Middle frontal gyrus (tissue), 1 donor: ENCODE measurements at regions not wholly inside any gene's neighbourhood (a gene's known extent, or its start where the extent isn't known, plus 50 kb on each side); places are given as distances from the start of the nearest gene placed in this dataset.

Experiments
- DNase-seq: peaks from one replicate; pipeline ENCODE4 v3.0.0-alpha.2; 2015; ENCODE audit warnings: low spot score; ENCODE audit errors: extremely low spot score

- no peak for DNase-seq
Measured at GRCh38 chr6:166877906-166878305, 78.4 kb downstream of the RNASET2 start.

- no peak for DNase-seq
Measured at GRCh38 chr6:166877349-166877748, 79.0 kb downstream of the RNASET2 start.

GRCh38 chr6:166872531-166873009 is 83.8 kb downstream of the RNASET2 start:
- no peak for DNase-seq

DNA sequence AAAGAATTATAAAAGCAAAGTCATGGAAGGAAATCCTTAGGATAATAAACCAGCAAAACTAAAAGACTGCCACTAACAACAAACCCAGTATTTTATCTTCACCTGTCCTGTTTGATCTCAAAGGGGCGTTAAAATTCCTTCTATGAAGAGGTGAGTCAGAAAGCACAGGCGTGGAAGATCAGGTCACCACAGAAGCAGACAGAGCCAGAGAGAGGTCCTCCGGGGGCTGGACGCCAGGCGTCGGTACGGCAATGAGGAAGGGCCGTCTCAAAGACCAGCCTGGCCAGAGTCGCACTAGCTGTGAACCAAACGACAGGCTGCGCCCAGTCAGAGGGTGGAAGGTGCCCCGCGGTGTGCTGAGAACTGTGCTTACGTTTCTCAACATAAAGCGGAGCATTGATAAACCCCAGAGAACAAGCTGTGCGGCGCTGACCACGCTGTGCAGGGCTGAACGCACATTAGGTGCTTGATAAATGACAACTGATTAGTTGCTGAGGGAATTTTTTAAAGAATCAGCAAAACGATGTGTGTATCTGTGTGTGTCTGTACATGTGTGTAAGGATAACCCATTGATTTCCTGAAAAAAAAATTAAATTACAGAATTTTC is 85.6 kb downstream of the RNASET2 start:
- DNase-seq: no peak

DNA sequence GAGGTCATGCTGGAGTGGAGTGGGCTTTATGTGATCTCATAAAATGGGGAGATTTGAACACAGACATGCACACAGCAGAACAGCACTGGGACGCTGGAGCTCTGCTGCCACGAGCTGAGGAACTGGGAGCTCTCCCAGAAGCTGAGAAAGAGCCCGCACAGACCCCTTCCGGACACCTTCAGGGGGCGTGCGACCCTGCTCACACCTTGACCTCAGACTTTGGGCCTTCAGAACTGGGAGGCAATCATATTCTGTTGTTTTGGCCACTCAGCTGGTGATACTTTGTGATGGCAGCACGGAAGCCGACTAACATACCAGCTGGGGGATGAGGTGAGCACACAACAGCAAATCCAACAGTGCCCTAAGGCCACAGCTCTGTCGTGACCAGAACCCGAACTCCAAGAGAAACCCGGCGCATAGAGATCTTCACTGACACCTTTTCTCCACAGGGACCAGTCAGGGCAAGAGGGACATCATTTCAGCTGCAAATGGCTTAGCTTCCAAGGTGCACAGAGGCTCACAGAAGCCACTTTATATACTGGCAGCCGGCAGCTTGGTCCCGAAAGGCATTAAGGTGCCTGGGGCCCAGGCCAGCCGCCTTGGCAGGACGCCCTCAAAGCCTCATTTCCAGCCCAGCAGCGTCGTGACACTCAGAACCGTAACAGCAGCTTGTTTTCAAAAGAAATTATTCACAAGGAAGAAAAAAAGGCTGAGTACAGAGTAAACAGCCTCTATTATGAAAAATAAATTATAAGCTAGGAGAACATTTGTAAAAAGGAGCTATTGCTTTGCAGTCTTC is 89.3 kb downstream of the RNASET2 start:
- no peak for DNase-seq

DNA sequence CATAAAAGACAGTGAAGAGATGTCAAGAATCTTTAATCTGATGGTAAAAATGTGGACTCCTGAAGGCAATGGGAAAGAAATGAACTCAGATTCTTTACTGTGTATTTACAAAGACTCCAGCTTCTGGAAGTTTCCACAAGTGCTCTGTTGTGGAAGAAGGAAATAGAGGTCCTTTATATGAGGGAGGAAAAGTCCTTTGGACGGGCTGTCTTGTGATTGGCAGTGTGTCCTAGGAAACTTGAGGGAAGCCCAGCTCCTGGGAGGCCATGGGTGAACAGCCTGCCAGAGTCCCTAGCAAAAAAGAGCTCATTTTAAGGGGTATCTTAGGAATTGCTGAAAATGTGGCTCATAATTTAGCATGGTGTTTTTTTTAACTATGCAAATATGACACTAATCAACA is 92.0 kb downstream of the RNASET2 start:
- no peak for DNase-seq

DNA sequence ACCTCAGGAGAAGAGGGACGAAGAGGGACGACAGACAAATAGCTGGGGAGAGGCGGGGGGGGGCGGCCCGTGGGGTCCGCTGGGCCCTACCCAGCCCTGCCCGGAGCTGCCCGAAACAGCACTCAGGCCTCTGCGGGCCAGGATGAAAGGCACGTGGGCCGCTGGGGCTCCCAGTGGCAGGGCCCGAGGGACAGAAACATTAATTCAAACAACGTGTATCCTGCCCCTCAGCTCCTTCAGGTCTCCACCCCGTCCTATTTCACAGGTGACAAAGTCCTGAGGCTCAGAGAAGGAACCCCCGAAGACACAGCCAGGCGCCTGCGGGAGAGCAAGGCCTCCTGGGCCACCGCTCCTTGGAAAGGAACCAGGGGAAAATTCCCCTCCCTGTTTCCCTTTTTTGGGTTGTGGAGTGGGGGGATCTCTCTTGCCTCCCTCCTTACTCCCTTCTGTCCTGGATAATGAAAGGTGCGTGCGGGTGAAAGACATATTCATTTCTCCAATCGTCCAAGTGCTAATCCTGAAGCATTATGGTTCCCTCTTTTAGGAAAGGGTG is 93.3 kb downstream of the RNASET2 start:
- no peak for DNase-seq

GRCh38 chr6:166862287-166862977 is 93.9 kb downstream of the RNASET2 start:
- no peak for DNase-seq

GRCh38 chr6:166861961-166862286 is 94.4 kb downstream of the RNASET2 start:
- no peak for DNase-seq

GRCh38 chr6:166861304-166861703 is 95.0 kb downstream of the RNASET2 start:
- DNase-seq: no peak

- no peak for DNase-seq
Measured at GRCh38 chr6:166860392-166860791, 96.0 kb downstream of the RNASET2 start.

DNA sequence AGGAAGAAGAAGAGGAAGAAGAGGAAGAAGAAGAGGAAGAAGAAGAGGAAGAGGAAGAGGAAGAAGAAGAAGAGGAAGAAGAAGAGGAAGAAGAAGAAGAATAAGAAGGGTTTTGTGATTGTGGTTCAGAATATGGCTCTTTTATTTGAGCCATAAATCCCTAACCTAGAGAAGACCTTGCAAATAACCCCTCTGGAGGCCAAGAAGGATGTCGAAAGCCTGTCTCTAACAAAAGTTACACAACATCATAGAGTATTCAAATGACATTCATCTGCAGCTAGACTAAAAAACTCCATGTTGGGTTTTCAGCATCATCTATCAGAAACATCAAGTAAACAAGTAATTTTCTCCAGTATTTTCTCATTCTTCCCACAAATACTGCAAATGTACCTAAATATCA is 100.9 kb downstream of the RNASET2 start:
- no peak for DNase-seq

DNA sequence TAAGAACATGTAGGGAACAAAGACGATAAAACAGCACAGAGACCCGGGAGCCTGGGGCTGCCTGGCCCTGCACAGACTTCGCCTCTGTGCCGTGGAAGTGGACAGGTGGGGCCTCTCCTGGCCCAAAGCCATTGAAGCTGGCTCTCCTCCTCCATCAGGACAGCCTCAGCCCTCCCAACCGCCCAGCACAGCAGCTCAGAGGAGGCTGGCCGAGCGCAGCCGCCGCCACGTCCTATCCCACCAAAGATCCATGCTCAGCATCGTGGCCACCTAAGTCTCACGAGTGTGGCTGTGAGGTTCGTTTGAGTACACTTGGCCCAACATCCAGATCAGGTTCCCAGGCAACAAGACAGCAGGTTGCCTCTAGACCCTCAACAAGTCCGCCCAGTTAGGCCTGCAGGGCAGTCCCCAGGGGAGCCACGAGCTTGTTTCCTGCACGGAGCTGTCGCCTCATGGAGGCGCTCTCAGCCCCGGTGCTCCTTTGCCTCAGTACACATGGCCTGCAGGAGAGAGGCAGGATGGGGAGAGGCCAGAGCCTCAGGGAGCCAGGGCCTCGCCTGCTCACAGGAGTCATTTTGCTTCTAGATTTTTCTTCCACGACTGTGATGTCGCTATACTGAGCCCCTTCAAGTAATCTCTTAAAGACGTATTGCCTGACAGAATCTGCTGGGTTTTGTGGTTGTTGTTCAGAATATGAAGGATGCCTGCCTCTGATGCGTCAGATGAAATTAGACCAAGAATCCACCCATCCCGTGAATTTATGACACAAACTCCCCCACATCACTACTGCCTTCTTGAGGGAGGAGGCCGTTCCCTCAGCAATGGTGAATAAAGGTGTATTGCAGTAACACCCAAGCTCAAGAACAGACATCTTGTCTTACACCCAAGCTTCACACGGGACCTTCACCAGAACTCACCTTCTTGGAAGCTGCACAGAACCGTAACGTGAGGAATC is 102.7 kb downstream of the RNASET2 start:
- DNase-seq: no peak

DNA sequence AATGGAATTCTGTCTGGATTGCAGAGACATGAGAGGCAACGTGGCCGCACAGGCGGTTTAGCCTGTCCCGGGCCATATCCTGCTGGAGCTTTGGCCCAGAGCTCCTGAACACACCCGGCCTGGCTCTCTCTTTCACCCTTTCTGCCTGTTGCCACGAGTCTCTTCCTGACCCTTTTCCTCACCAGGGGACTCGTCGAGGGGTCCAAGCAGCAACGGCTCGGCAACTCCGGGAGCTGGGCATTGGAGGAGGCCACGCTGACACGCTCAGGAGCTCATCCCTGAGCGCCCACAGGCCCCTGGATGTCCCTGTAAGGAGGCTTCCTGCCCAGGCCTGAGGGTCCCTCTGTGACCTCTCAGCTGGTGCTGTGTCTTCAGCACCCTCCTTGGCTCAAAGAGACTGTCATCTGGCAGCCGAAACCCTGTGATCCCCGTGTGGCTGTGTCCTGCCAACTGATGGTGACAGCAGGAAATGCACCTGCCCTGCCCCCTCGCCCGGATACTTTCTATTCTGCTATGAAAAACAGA is 103.8 kb downstream of the RNASET2 start:
- DNase-seq: no peak

DNA sequence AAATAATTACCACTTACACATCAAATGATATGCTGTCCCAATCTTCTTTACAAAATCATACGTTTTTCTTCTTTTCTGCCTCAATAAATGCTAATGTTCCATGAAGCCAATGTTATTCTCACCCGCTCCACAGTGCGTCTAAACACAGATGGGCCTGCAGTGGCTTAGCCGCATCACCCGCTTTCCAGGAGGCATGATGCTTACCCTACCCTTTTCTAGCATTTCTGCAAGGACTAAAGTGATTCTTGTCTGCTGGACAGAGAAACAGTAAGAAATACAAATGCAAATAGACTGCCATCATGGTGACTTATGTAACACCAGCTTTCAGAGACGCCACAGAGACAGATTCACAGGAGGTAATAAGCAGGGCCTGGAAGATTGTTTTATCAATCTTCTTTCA is 104.4 kb downstream of the RNASET2 start:
- no peak for DNase-seq

- DNase-seq: no peak
Measured at GRCh38 chr6:166851426-166851825, 104.9 kb downstream of the RNASET2 start.

- DNase-seq: no peak
Measured at GRCh38 chr6:166850677-166851076, 105.7 kb downstream of the RNASET2 start.

GRCh38 chr6:166849749-166850183 is 106.6 kb downstream of the RNASET2 start:
- DNase-seq: no peak

- no peak for DNase-seq
Measured at GRCh38 chr6:166848979-166849748, 107.2 kb downstream of the RNASET2 start.
